B cell (primary cell): ENCODE measurements at regions not wholly inside any gene's neighbourhood (a gene's known extent, or its start where the extent isn't known, plus 50 kb on each side); places are given as distances from the start of the nearest gene placed in this dataset.

Experiments used
- CTCF ChIP-seq: fragments of 200-600 bp; IDR thresholded peaks from one replicate; pipeline ENCODE4 v1.8.0; 2022; ENCODE audit warnings: antibody characterized with exemption, mild to moderate bottlenecking
- EZH2 ChIP-seq: IDR thresholded peaks from 2 replicates; pipeline ENCODE4 v1.6.1; 2012; ENCODE audit warnings: borderline replicate concordance, low read depth, mild to moderate bottlenecking, moderate library complexity, low read length; ENCODE audit not compliant: insufficient read depth, poor library complexity, severe bottlenecking

GRCh38 chr16:5187402-5187952, 89.9 kb upstream of the EEF2KMT start:
- TF ChIP-seq CTCF (no peak), EZH2 (no peak)
